ENCODE measurements at regions not wholly inside any gene's neighbourhood (a gene's known extent, or its start where the extent isn't known, plus 50 kb on each side); places are given as distances from the start of the nearest gene placed in this dataset.

DNA sequence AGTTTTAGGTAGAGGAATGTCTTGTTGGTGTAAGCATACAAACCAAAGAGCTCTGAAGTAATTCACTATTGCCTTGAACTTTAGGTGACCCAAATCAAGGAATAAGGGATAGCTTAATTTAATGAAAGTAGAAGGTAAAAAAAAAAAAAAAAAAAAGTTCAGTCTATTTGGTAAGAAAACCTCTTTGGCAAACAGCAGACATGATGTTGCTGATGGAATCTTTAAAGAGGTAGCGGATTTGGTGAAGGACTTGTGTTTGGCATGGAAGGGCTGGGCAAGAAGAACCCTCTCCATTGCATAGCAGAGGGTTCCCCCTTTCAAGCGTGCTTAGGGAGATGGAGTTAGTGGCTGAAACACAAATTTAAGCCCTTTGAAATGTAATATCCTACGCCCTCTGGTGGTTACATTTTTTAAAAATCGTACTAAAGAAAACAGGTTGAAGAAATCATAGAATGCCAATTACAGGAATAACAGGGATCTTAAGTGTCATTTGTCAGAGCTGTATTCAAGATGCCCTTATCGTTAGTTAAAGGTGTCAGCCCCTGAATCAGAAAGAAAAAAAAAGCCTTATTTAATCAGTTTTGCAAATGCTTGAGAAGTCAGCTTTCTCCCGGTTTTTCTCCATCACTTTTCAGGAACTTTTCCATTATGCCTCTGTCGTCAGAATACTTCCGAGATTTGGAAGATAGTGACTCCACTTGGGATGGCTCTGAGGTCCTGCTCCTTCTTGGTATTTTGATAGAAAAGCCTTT, 383.1 kb downstream of the KCNJ2 start:
- Histone ChIP-seq H3K18ac (ENCODE audit: extremely low read depth, low read length) (no peak overlapping the region), H3K23ac (ENCODE audit: insufficient read length) (no peak overlapping the region), H3K4me3 (ENCODE audit: extremely low read depth in 1 of 4, insufficient read depth in 2 of 4, low read depth in 3 of 4, low read length in 4 of 4) (no peak overlapping the region), H3K4ac (replicated peaks; ENCODE audit: insufficient read length, low read depth, low read length) (no peak overlapping the region), H2BK5ac (ENCODE audit: low read depth, low read length) (no peak overlapping the region), H3K9ac (replicated peaks in 1 of 4; ENCODE audit: extremely low read depth in 1 of 4, low read depth in 3 of 4, low read length in 3 of 4) (no peak overlapping the region), H4K8ac (ENCODE audit: extremely low read depth, insufficient read depth, low read length) (no peak overlapping the region), H4K5ac (ENCODE audit: insufficient read length, low read depth, low read length) (no peak overlapping the region), H3K9me3 (ENCODE audit: insufficient read depth in 2 of 2, low read depth in 1 of 2, low read length in 1 of 2) (peaks cover 3 to 4% of the 10 kb centered on the region in 2 experiments; a peak in 1 of 4 replicates), H3K27ac (ENCODE audit: low read depth, low read length) (no peak overlapping the region), H3K56ac (replicated peaks; ENCODE audit: insufficient read length, low read depth, low read length) (no peak overlapping the region), H2BK15ac (ENCODE audit: low read length) (no peak overlapping the region), H2AFZ (ENCODE audit: low read length) (no peak overlapping the region), H3K4me2 (ENCODE audit: insufficient read depth in 1 of 2, low read depth in 2 of 2, low read length in 2 of 2) (no peak overlapping the region), H3K14ac (ENCODE audit: insufficient read length) (no peak overlapping the region), H3K79me1 (ENCODE audit: low read depth, low read length) (no peaks in the 10 kb centered on the region), H3K79me2 (ENCODE audit: control insufficient read depth in 1 of 2, insufficient read depth in 2 of 2, low read length in 2 of 2) (no peaks in the 10 kb centered on the region), H4K20me1 (replicated peaks in 1 of 2; ENCODE audit: control insufficient read depth in 1 of 2, insufficient read depth in 2 of 2, low read length in 2 of 2) (no peaks in the 10 kb centered on the region), H4K91ac (replicated peaks; ENCODE audit: insufficient read length, low read length) (no peak overlapping the region), H2AK5ac (ENCODE audit: low read depth, low read length) (no peak overlapping the region), H3K4me1 (replicated peaks in 1 of 4; ENCODE audit: control insufficient read depth in 3 of 4, insufficient read depth in 4 of 4, low read length in 3 of 4) (no peaks in the 10 kb centered on the region), H2BK120ac (replicated peaks; ENCODE audit: low read depth, low read length) (no peak overlapping the region), H3K27me3 (replicated peaks in 1 of 4; ENCODE audit: control insufficient read depth in 3 of 4, extremely low read depth in 1 of 4, insufficient read depth in 3 of 4, low read length in 3 of 4) (no peaks in the 10 kb centered on the region), H3K23me2 (ENCODE audit: low read depth, low read length) (peaks cover 1% of the 10 kb centered on the region; the same call in 1 of the 2 replicates), H3K36me3 (ENCODE audit: control insufficient read depth in 2 of 4, insufficient read depth in 4 of 4, low read length in 3 of 4) (no peaks in the 10 kb centered on the region), H2BK12ac (ENCODE audit: low read depth, low read length) (no peak overlapping the region), H2BK20ac (ENCODE audit: low read length) (no peak overlapping the region)
- WGBS, 2 experiments (ENCODE audit: extremely low coverage in 1 of 2, insufficient coverage in 1 of 2, insufficient read length in 1 of 2, insufficient replicate concordance in 2 of 2, low coverage in 1 of 2, low lambda C conversion rate in 2 of 2, missing lambda C conversion rate in 1 of 2) = 66% methylated on average over 8 of the region's 8 CpGs; no CpG with 5 or more reads in 1 of the 2 experiments
- no peak for DNase-seq (ENCODE audit: low read depth in 1 of 2, low spot score in 2 of 2)
- ChIA-PET POLR2A (ENCODE audit: partially characterized antibody) (no interaction called here), CTCF (ENCODE audit: partially characterized antibody) (interaction anchor here (0.5 to 2.1 kb wide), 9 partner anchors 9 to 1026 kb away, joined by 3 to 6 read pairs (median 3); no protein-coding TSS in a partner anchor)
- TF ChIP-seq, protein P1, sequence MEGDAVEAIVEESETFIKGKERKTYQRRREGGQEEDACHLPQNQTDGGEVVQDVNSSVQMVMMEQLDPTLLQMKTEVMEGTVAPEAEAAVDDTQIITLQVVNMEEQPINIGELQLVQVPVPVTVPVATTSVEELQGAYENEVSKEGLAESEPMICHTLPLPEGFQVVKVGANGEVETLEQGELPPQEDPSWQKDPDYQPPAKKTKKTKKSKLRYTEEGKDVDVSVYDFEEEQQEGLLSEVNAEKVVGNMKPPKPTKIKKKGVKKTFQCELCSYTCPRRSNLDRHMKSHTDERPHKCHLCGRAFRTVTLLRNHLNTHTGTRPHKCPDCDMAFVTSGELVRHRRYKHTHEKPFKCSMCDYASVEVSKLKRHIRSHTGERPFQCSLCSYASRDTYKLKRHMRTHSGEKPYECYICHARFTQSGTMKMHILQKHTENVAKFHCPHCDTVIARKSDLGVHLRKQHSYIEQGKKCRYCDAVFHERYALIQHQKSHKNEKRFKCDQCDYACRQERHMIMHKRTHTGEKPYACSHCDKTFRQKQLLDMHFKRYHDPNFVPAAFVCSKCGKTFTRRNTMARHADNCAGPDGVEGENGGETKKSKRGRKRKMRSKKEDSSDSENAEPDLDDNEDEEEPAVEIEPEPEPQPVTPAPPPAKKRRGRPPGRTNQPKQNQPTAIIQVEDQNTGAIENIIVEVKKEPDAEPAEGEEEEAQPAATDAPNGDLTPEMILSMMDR (IDR thresholded peaks at IDR 0.05; ENCODE audit: control extremely low read depth in 1 of 3, insufficient read depth in 1 of 3, low read depth in 1 of 3, low read length in 3 of 3) = peak in 2 of 3 experiments; percentile 6 to 25; a peak in 2 of 4 replicates
- TF ChIP-seq EZH2 (IDR thresholded peaks at IDR 0.05; ENCODE audit: low read depth, low read length, severe bottlenecking) (no peak), RAD21 (IDR thresholded peaks at IDR 0.05 in 1 of 2, conservative IDR thresholded peaks at IDR 0.05 in 1 of 2; ENCODE audit: low read depth in 2 of 2, low read length in 2 of 2) (peak; percentile 52 to 54), SIX5 (IDR thresholded peaks at IDR 0.05; ENCODE audit: low read depth, low read length) (no peak)
- peak; percentile 36 for FAIRE-seq
